GM21381 (cell line): ENCODE measurements at regions not wholly inside any gene's neighbourhood (a gene's known extent, or its start where the extent isn't known, plus 50 kb on each side); places are given as distances from the start of the nearest gene placed in this dataset.
A peak's percentile ranks its signal among the peaks of the same experiment; 100 is the strongest.
"Not testable (repeated sequence)": the region's sequence is repeated elsewhere in the genome, so short reads cannot be mapped to it uniquely, and the experiment has no call there.

Source experiments
- ATAC-seq: cut with Tn5 transposase; IDR thresholded peaks from one replicate; pipeline ENCODE4 v1.9.1; 2021; ENCODE audit warnings: mild to moderate bottlenecking, moderate library complexity; ENCODE audit not compliant: unreplicated experiment

DNA sequence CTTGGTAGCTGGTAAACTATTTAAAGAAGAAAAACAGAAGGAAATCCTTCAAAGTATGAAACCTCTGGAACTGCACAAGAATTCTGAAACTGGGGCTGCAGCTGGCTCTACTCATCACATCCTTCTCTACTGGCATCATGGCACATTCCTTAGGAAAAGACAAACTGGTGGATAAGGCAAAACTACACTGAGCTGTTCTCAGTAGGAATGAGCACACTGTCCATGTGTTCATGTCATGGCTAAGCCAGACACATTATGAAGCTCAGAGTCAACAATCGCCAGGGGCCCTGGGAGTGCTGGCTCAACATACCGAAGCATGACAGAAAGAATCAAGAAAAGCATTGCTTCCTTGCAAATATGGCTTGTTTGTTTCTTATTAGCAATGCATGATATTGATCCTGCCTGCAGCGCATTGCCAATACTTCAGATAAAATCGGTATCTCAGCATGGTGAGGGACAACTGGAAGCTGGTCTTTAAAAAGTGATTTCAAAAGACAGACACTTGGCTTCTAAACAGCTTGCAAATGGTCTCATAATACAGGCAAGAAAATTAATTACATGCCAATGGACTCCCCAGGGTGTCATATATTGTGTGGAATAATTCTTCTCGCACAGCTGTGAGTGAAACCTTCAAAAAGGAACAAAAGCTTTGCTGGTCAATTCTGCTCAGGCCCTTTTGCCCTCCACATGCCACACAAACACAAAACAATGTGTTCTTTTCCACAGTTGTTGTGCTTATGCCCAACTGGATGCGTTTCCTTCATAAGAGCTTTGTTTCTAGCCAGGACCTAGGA, 300.2 kb upstream of the VCX start:
- ATAC-seq: no peak

DNA sequence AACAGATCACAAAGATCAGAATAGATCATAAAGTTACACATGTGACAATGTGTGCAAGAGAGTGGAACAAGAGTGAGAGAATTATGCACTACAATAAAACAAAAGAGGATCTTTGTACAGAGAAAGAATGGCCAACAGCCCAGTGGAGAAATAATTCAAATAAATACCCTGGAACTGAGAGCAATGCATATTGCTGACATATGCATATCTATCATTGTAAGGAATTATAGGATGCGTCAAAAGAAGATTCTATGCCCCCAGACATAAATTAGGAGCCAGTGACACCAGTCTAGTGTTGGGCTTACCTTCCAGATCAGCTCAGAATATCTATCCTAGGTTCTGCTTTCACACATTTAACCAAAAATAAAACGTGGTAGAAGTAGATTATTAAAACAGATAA, 320.1 kb upstream of the VCX start:
- ATAC-seq: no peak

DNA sequence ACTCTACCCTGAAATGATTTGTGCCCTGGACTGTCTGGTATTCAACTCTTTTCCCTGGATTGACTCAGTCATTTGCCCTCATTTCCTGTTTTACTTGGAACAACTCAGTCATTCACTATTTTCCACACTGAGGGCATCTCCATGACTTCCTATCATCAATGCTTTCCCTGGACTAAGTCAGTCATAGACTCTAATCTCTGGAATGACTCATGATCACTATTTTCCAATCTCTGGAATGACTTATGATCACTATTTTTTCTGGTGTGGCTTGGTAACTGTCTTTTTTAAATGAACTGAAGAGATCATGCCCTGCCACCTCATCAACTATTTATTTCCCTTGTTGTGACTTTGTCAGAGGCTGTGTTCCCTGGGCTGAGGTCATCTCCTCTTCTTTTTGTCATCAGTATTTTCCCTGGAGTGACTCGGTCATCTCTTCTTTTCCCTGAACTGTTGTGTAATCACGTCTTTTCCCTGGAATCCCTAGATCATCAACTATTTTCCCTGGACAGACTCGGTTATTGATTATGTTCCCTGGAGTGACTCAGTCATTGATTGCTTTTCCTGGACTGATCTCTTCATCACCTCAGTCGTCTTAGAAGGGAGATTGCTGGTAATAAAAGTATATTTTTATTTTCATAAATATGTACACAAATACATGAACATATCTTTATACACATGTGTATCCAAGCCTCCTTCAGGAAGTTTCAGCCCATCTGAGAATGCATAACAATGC, 327.1 kb upstream of the VCX start:
- no peak for ATAC-seq

DNA sequence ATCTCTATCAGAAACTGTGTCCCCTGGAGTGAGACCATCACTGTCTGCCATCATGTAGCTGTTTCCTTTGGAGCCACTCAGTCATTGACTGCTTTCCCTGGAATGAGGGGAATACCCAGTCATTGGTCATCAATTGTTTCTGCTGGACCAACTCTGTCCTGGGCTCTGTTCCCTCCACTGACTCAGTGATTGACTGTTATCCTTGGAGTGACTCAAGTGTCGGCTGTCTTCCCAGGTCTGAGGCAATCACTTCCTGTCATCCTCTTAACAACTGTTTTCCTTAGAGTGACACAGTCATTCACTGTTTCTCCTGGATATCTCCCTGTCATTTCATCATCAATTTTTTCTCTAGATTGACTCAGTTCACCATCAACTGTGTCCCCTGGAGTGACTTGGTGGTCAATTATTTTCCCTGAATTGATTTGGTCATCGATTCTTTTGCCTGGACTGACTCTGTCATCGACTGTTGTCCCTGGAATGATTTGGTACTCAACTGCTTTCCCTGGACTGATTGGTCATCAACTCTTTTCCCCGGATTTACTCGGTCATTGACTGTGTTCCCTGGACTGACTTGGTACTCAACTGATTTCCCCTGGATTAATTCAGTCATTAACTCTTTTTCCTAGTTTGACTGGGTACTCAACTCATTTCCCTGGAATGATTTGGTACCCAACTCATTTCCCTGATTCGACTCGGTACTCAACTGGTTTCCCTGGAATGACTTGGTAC, 327.9 kb upstream of the VCX start:
- ATAC-seq: no peak

GRCh38 chrX:7512845-7513244, 330.1 kb upstream of the VCX start:
- no peak for ATAC-seq

GRCh38 chrX:7503251-7503650, 339.7 kb upstream of the VCX start:
- ATAC-seq: no peak

- no peak for ATAC-seq
Observed at GRCh38 chrX:7500386-7500785, 342.6 kb upstream of the VCX start.

- ATAC-seq: no peak
Observed at GRCh38 chrX:7486505-7486904, 338.6 kb upstream of the PUDP start.

GRCh38 chrX:7485061-7485460, 337.1 kb upstream of the PUDP start:
- ATAC-seq: no peak

DNA sequence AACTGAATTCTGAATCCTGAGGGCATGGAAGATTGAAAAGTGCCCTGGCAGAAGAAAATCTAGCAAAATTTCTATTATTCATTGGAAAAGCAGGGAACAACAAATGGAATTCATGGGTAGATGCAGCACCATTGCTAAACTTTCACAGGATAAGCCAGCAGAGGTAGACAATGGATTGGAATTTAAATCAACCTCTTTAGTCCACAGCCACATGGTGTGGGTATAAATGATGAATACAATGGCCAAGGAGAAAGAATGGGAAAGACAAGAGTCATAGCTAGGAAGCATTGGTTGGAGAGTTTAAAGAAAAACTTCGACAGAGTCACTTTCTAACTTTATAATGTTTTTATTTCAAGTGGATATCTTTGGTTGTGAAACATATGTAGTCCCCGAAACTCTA, 332.8 kb upstream of the PUDP start:
- no peak for ATAC-seq

DNA sequence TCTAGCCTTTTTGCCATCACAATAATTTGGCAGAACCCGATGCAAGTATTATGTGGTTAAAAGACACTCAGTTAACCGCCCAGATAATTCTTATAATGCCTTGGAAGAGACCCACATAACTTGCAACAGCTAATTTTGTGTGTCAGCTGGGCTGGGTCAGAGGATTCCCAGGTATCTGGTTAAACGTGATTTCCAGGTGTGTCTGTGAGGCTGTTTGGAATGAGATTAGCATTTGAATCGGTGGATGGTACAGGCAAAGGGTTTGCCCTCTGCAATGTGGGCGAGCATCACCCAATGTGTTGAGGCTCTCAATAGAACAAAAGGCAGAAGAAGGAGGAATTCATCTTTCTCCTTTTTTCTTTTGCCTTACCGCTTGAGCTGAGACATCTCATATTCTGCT, 314.2 kb upstream of the PUDP start:
- no peak for ATAC-seq

DNA sequence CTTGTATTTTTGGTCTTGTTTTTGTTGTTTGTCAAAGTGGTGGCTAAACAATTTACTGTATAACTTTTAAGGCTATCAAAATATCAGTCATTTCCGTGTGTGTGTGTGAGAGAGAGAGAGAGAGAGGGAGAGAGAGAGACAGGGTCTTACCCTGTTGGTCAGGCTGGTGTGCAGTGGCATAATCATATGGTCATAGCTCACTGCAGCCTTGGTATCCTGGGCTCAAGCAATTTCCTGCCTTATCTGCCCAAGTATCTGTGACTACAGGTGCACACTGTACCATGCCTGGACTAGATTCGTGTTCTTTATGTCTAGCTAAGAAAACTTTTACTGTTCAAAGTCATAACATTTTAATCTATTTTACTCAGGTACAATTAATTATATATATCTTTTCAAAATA, 313.1 kb upstream of the PUDP start:
- ATAC-seq: not testable (repeated sequence)

DNA sequence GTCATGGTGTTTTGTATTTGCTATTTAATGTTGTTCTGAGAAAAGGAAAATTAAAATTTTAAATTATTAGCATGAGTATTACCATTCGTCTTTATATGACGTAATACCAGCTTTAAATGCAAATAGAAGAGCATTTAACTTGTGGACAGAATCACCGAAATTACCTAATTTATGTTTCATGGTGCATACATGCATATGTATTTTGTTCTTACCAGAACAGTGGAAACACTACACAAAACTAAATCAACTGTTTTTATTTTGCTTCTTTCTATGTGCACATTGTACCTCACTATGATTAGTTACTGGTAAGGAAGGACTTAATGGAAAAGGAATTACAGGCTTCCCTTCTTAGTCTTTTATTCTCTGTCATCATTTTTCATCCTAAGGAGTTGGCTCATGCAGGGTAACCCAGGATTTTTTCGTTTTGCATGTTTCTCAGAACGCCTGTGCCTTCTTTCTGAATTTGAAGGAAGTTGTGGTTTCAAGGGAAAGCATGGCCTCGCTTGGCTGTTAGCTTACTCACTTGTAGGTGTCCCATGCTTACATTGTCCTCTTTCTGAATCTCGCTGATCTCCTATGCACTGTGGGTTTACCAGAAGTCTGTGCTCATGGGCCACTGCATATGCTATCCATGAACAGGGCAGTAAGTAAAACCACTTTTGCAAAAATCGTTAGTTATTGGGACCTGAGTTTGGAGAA, 300.0 kb upstream of the PUDP start:
- ATAC-seq: no peak

DNA sequence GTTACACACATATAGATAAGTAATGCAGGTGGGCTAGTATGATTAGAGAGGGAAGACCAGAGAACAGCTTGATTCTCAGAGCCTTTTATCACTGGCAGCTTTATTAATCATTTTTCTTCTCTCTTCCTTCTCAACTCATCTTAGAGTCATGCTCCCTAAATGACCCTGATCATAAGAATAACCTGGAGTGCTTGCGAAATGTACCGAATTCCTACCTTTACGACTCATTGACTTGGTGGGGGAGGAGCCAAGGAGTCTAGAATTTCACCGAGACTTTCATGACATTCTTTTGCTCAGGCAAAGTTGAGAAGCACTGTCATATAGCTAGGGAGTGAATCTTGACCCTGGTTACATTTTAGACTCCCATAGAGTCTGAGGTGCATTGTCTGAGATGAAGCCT, 298.9 kb upstream of the PUDP start:
- no peak for ATAC-seq

DNA sequence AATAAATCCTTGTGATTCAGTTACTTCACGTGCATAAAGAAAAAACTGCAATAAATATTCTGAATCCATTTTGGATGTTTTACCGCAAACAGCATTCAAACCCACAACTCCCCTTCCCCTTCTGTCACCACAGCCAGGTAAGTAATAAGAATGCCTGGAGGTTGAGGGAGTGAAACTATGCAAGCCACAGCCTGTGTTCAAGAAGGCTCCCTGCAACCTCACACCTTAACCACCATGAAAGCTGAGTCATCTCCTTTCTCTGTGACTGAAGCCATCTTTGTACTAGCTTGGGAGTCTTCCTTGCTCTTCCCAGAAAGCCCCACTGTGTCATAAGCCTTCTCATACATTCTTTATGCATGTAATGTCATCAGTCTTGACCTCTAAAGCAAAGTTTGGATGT, 297.0 kb upstream of the PUDP start:
- ATAC-seq: peak; percentile 100

DNA sequence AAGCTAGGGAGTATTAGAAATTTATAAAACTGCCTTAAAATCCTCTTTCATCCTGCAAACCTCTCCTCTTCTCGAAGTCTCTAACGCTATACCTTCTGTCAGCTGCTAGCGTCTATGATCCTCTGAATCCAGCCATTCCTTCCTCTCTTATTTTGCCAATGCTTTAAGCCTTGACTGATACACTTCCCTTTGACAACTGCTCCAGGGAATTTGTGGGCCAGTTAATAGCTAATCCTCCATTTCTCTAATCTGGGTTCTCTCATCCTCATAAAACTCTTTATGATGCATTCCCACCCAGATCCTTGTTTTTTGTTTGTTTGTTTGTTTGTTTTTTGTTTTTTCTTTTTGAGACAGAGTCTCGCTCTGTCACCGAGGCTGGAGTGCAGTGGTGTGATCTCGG, 293.6 kb upstream of the PUDP start:
- ATAC-seq: no peak

DNA sequence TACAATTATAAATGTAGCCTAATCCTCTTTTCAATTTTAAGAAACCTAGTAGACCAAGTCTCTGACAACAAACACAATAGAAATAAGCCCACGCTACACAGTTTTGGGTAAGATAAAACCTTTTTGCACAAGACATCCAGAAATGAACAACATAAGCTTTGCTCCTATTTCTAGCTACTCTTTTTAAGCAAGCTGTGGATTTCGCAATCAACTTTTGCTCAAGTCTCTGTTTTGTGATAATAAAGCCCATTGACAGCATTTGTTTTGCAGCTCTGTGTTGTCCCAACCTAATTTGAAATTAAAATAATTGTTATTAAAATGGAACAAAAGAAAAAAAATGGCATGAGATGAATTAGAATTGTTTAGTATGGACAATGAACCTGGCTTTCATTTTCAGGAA, 287.9 kb upstream of the PUDP start:
- ATAC-seq: no peak

DNA sequence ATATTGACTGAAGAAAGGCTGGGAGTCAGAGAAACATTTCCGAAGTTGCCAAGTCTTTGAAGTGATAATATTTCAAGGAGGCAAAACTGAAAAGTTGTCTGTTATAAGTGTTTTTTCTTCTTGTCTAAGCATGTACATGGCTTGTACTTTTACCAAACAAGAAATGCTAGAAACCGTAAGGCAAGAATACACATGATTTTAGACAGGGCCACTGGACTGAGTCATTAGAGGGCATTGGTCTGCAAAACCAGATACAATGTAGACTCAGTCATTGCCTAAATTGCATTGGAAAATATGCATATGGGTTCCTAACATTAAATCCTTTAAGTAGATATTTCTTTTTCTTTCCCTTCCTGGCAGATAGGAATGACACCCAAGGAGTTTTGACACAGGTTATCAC, 284.9 kb upstream of the PUDP start:
- ATAC-seq: no peak

- ATAC-seq: no peak
Observed at GRCh38 chrX:7420717-7421116, 272.8 kb upstream of the PUDP start.

GRCh38 chrX:7414753-7415152, 266.8 kb upstream of the PUDP start:
- no peak for ATAC-seq

DNA sequence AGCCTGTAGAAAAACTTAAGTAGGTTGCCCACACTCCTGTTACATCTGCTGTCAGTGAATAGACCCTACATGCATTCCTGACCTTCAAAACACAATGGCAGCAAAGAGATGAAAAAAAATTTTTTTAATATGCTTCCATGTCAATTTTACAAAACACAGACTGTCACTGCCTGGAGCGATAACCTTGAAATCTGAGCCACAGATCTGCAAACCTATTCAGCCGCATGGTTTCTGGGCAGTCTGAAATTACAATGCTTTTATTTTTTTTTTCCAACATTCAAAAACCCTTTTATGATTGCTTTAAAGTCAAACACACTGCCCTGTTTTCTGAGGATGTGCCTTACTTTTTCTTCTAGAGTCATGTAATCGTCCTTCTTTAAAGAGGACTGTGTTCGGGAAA, 264.9 kb upstream of the PUDP start:
- no peak for ATAC-seq
